ENCODE measurements at regions not wholly inside any gene's neighbourhood (a gene's known extent, or its start where the extent isn't known, plus 50 kb on each side); places are given as distances from the start of the nearest gene placed in this dataset.

- no peaks in the 10 kb centered on the region for H3K36me3 ChIP-seq (ENCODE audit: control insufficient read depth, insufficient read depth, low read length)
- no peak overlapping the region for H3K4me3 ChIP-seq (ENCODE audit: low read depth, low read length)
- DNase-seq (ENCODE audit: low read depth), result no peak
- no peak for TF ChIP-seq CTCF (IDR thresholded peaks at IDR 0.05; ENCODE audit: insufficient read depth, low read length, poor library complexity, severe bottlenecking)
- H3K27me3 ChIP-seq (ENCODE audit: control insufficient read depth, insufficient read depth, low read length), result no peaks in the 10 kb centered on the region
Measured at GRCh38 chrX:131477498-131477897, 66.4 kb upstream of the OR13H1 start.

All from kidney epithelial cell (primary cell).